Left lung (tissue), 4 donors: ENCODE measurements at regions not wholly inside any gene's neighbourhood (a gene's known extent, or its start where the extent isn't known, plus 50 kb on each side); places are given as distances from the start of the nearest gene placed in this dataset.

Experiments
- ATAC-seq: fragments of 200-7000 bp; cut with Tn5 transposase; one replicate; pipeline ENCODE4 v1.9.1; 2020; ENCODE audit warnings: moderate library complexity
- DNase-seq, 4 donors: peaks; one replicate each; pipeline ENCODE4 v3.0.0-alpha.2; 2013 to 2020
- H3K27ac ChIP-seq, 2 donors: fragments of 200-600 bp; sonication (generic) in 1 of 2; one replicate each; pipeline versions ENCODE4 v1.5.0 to v1.8.0; 2020 to 2021
- H3K27me3 ChIP-seq, 2 donors: fragments of 200-600 bp; sonication (generic) in 1 of 2; one replicate each; pipeline versions ENCODE4 v1.5.0 to v1.8.0; 2020 to 2021
- H3K36me3 ChIP-seq, 2 donors: fragments of 200-600 bp; sonication (generic) in 1 of 2; one replicate each; pipeline versions ENCODE4 v1.5.0 to v1.8.0; 2020 to 2021
- H3K4me1 ChIP-seq, 2 donors: fragments of 200-600 bp; one replicate each; pipeline ENCODE4 v1.8.0; 2021
- H3K4me3 ChIP-seq, 2 donors: fragments of 200-600 bp; sonication (generic) in 1 of 2; one replicate each; pipeline versions ENCODE4 v1.5.0 to v1.8.0; 2020 to 2021; ENCODE audit warnings: mild to moderate bottlenecking in 1 of 2
- H3K9me3 ChIP-seq, 2 donors: fragments of 200-600 bp; sonication (generic) in 1 of 2; one replicate each; pipeline versions ENCODE4 v1.5.0 to v1.8.0; 2020 to 2021
- intact Hi-C, 2 donors: fragments of 100-400 bp; cut with DNase I; formaldehyde crosslinking; loops; one replicate each; pipeline versions ENCODE4 v1.11.2 to v1.14.2; 2022
- TF ChIP-seq, protein P1 (sequence below), 2 donors: fragments of 200-600 bp; sonication (generic) in 1 of 2; IDR thresholded peaks; one replicate each; pipeline versions ENCODE4 v1.5.0 to v1.8.0; 2021; ENCODE audit warnings: antibody characterized with exemption in 2 of 2
- donor health status: DM: no; HTN: yes; CAD: no.
- donor health status: DM: no; HTN: no; CAD: no.

DNA sequence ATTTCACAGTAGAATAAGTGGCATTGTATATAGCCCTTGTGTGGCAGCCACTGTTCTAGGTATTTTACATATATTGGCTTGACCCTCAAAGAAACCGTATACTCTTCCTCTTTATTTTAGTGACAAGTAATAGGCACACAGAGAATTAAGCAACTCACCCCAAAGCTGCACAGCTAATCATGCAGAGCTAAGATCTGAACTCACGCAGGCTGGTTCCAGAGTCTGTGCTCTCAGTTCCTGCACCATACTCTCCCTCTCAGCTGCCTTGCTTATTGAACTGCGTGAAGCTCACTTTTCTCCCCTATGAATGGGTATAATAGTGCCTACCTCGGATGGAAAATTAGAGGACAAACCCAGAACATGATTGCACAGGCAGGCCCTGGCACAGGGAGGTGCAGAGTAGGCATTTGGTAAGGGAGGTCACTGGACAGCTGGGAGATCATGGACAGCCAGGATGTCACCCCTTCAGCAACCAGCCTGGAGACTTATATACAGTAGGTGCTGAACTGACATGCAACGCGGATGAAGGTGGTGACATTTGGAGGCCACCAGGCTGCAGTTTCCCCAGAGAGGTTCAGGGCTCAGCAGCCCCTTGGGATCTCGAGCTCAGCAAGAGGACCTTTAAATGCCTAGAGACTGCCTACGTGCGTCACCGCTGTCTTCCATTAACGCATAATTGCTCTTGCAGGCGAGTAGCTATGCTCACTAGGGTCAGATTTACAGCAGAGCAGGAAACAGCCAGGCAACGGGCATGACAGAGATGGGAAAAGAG lies 78.4 kb upstream of the TP53I11 start:
- H3K27ac ChIP-seq: no peak overlapping the region
- DNase-seq (no peak), ATAC-seq (no peak)
- H3K27me3 ChIP-seq: no peaks in the 10 kb centered on the region
- TF ChIP-seq, protein P1, sequence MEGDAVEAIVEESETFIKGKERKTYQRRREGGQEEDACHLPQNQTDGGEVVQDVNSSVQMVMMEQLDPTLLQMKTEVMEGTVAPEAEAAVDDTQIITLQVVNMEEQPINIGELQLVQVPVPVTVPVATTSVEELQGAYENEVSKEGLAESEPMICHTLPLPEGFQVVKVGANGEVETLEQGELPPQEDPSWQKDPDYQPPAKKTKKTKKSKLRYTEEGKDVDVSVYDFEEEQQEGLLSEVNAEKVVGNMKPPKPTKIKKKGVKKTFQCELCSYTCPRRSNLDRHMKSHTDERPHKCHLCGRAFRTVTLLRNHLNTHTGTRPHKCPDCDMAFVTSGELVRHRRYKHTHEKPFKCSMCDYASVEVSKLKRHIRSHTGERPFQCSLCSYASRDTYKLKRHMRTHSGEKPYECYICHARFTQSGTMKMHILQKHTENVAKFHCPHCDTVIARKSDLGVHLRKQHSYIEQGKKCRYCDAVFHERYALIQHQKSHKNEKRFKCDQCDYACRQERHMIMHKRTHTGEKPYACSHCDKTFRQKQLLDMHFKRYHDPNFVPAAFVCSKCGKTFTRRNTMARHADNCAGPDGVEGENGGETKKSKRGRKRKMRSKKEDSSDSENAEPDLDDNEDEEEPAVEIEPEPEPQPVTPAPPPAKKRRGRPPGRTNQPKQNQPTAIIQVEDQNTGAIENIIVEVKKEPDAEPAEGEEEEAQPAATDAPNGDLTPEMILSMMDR (IDR thresholded peaks at IDR 0.05): no peak
- intact Hi-C loops: no loop called here
- no peaks in the 10 kb centered on the region for H3K36me3 ChIP-seq
- H3K9me3 ChIP-seq: no peaks in the 10 kb centered on the region
- H3K4me1 ChIP-seq: no peaks in the 10 kb centered on the region
- no peak overlapping the region for H3K4me3 ChIP-seq

- DNase-seq: no peak
- intact Hi-C loops: no loop called here
- Histone ChIP-seq H3K36me3 (no peaks in the 10 kb centered on the region), H3K27me3 (no peaks in the 10 kb centered on the region), H3K9me3 (no peaks in the 10 kb centered on the region), H3K4me3 (no peak overlapping the region), H3K27ac (no peak overlapping the region), H3K4me1 (no peaks in the 10 kb centered on the region)
- TF ChIP-seq, protein P1 (IDR thresholded peaks at IDR 0.05): no peak
- no peak for ATAC-seq
Observed at GRCh38 chr11:45030778-45031177, 80.1 kb upstream of the TP53I11 start.

DNA sequence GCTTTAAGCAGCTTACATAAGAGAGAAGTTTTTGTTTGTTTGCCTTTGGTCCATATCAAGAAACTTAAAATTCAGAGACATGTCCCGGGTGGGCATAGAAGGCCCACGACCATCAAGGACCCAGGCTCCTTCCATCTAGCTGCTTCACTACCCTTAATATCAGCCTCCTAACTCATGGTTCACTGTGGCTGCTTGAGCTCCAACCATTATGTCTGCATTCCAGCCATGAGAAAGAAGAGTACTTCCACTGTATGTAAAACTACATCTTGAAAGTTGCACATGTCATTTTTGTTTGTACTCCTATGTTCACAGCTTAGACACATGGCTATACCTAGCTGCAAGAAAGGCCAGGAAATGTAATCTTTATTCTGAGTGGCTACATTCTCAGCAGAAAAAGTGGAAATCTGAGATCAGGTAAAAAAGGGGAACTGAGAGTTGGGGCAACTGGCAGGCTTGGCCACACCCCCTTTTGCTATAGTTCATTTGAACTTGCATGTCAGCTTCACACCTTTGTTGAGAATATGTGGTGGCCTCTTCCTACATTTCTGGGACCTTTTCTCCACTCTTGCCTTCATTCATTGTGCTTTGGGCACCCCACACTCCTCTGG lies 81.3 kb upstream of the TP53I11 start:
- no peak overlapping the region for H3K4me3 ChIP-seq
- H3K36me3 ChIP-seq: no peaks in the 10 kb centered on the region
- no peak overlapping the region for H3K27ac ChIP-seq
- intact Hi-C loops: no loop called here
- no peaks in the 10 kb centered on the region for H3K4me1 ChIP-seq
- H3K27me3 ChIP-seq: no peaks in the 10 kb centered on the region
- DNase-seq (no peak), ATAC-seq (no peak)
- no peaks in the 10 kb centered on the region for H3K9me3 ChIP-seq
- TF ChIP-seq, protein P1 (IDR thresholded peaks at IDR 0.05): no peak

DNA sequence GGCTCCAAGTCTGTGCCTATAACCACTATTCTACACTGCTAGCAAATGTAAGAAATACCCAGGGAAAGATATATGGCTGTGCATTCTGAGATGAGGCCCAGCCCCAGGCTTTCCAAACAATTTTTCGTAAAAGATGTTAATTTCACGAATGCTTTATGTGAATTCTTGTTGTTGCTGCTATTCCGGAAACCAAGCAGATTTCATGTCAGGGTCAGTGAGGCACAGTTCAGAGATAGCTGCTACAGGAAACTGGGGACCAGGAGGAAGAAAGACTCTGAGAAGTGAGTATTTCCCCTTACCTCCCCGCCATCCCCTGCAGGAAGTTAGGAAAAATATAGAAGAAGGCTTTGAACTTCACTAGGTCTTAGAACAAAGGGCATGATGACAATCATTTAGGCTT lies 84.7 kb upstream of the TP53I11 start:
- H3K4me3 ChIP-seq: no peak overlapping the region
- intact Hi-C loops: no loop called here
- no peaks in the 10 kb centered on the region for H3K36me3 ChIP-seq
- no peak overlapping the region for H3K27ac ChIP-seq
- ATAC-seq: no peak
- DNase-seq: no peak
- TF ChIP-seq, protein P1 (IDR thresholded peaks at IDR 0.05): no peak
- no peaks in the 10 kb centered on the region for H3K4me1 ChIP-seq
- peaks cover 0 to 13% of the 10 kb centered on the region in 2 donors for H3K9me3 ChIP-seq
- H3K27me3 ChIP-seq: no peaks in the 10 kb centered on the region

GRCh38 chr11:45036010-45036409 lies 85.3 kb upstream of the TP53I11 start:
- H3K27me3 ChIP-seq: no peaks in the 10 kb centered on the region
- ATAC-seq: no peak
- no peak overlapping the region for H3K27ac ChIP-seq
- H3K4me1 ChIP-seq: no peaks in the 10 kb centered on the region
- TF ChIP-seq, protein P1 (IDR thresholded peaks at IDR 0.05): no peak
- intact Hi-C loops: no loop called here
- H3K4me3 ChIP-seq: no peak overlapping the region
- peaks cover 0 to 13% of the 10 kb centered on the region in 2 donors for H3K9me3 ChIP-seq
- no peak for DNase-seq
- H3K36me3 ChIP-seq: no peaks in the 10 kb centered on the region
